H1 (cell line): ENCODE measurements at regions not wholly inside any gene's neighbourhood (a gene's known extent, or its start where the extent isn't known, plus 50 kb on each side); places are given as distances from the start of the nearest gene placed in this dataset.

Experiments used
- ATF2 ChIP-seq: IDR thresholded peaks from 2 replicates; pipeline ENCODE4 v1.6.1; 2012; ENCODE audit warnings: low read length, inconsistent platforms
- CTCF ChIP-seq, 3 experiments: IDR thresholded peaks; 1 replicate in 2 of 3; 2 replicates in 1 of 3; pipeline versions ENCODE4 v1.5.1 to v1.6.1; 2011; ENCODE audit warnings: low read length in 3 of 3, mild to moderate bottlenecking in 3 of 3, inconsistent platforms in 2 of 3, low read depth in 1 of 3, moderate library complexity in 1 of 3; ENCODE audit not compliant: insufficient read depth in 1 of 3; ENCODE audit errors: control extremely low read depth in 1 of 3
- FOSL1 ChIP-seq: IDR thresholded peaks from 2 replicates; pipeline ENCODE4 v1.6.1; 2011; ENCODE audit warnings: mild to moderate bottlenecking, low read depth, low read length, moderate library complexity; ENCODE audit not compliant: insufficient read depth
- JUN ChIP-seq: IDR thresholded peaks from 2 replicates; pipeline ENCODE4 v1.6.1; 2011; ENCODE audit warnings: low read depth, mild to moderate bottlenecking, improper control_type of control experiment, low read length
- KDM4A ChIP-seq: IDR thresholded peaks from one replicate; pipeline ENCODE4 v1.7.1; 2012; ENCODE audit warnings: low read depth, mild to moderate bottlenecking, moderate library complexity, low read length, inconsistent platforms; ENCODE audit not compliant: severe bottlenecking
- PHF8 ChIP-seq: fragments of 200-600 bp; sonication (generic); conservative IDR thresholded peaks from 2 replicates; pipeline ENCODE4 v1.7.1; 2012; ENCODE audit warnings: low read depth, mild to moderate bottlenecking, inconsistent platforms, low read length, moderate library complexity
- RAD21 ChIP-seq, 2 experiments: IDR thresholded peaks in 1 of 2; conservative IDR thresholded peaks in 1 of 2; 2 replicates each; pipeline ENCODE4 v1.6.1; 2011; ENCODE audit warnings: low read depth in 2 of 2, low read length in 2 of 2, improper control_type of control experiment in 1 of 2, inconsistent platforms in 1 of 2, mild to moderate bottlenecking in 1 of 2, moderate library complexity in 1 of 2
- SIRT6 ChIP-seq: IDR thresholded peaks from one replicate; pipeline ENCODE4 v1.7.1; 2012; ENCODE audit warnings: low read length, inconsistent platforms
- SP2 ChIP-seq: IDR thresholded peaks from 2 replicates; pipeline ENCODE4 v1.6.1; 2012; ENCODE audit warnings: mild to moderate bottlenecking, low read length, inconsistent platforms

- peak; percentile 71 to 90 (median 83) for TF ChIP-seq CTCF (IDR thresholded peaks at IDR 0.05; ENCODE audit: control extremely low read depth in 1 of 3, insufficient read depth in 1 of 3, low read depth in 1 of 3, low read length in 3 of 3)
- TF ChIP-seq RAD21 (IDR thresholded peaks at IDR 0.05 in 1 of 2, conservative IDR thresholded peaks at IDR 0.05 in 1 of 2; ENCODE audit: low read depth in 2 of 2, low read length in 2 of 2), result peak; percentile 84 to 87
- no peak for TF ChIP-seq SIRT6
- TF ChIP-seq PHF8, result no peak
- no peak for TF ChIP-seq FOSL1
- no peak for TF ChIP-seq SP2
- TF ChIP-seq ATF2, result no peak
- no peak for TF ChIP-seq JUN
- TF ChIP-seq KDM4A, result no peak
- TF ChIP-seq, all 59 proteins: peak for 2
Measured at GRCh38 chr13:40069173-40070044, 413.9 kb downstream of the COG6 start (continued).
